Loucy (cell line): ENCODE measurements at regions not wholly inside any gene's neighbourhood (a gene's known extent, or its start where the extent isn't known, plus 50 kb on each side); places are given as distances from the start of the nearest gene placed in this dataset.

Experiments used
- CTCF ChIP-seq: fragments of 200-600 bp; sonication (generic); conservative IDR thresholded peaks from 2 replicates; pipeline ENCODE4 v1.5.1; 2014; ENCODE audit warnings: mild to moderate bottlenecking, antibody characterized with exemption, low read length
- EZH2phosphoT487 ChIP-seq: fragments of 200-600 bp; IDR thresholded peaks from 2 replicates; pipeline ENCODE4 v1.6.1; 2018; ENCODE audit warnings: antibody characterized with exemption, mild to moderate bottlenecking, moderate library complexity, borderline replicate concordance

- TF ChIP-seq CTCF (no peak), EZH2phosphoT487 (no peak)
Measured at GRCh38 chr2:128686881-128687555, 368.4 kb upstream of the HS6ST1 start.
